GM12878 (cell line): ENCODE measurements at regions not wholly inside any gene's neighbourhood (a gene's known extent, or its start where the extent isn't known, plus 50 kb on each side); places are given as distances from the start of the nearest gene placed in this dataset.
"Not testable (repeated sequence)": the region's sequence is repeated elsewhere in the genome, so short reads cannot be mapped to it uniquely, and the experiment has no call there.

Experiments
- ATAC-seq: fragments of 200-7000 bp; cut with Tn5 transposase; 3 replicates; pipeline ENCODE4 v1.9.1; 2020; ENCODE audit warnings: mild to moderate bottlenecking, moderate library complexity
- BruUV-seq: library from RNA; stranded (reverse); fragments of 400-500 nt; replicated peaks from 2 replicates; lab custom pipeline; 2021; lab: Mats Ljungman, UMichigan
- CTCF ChIA-PET: fragments of 300-600 bp; sonication (Branson Sonifier 250); formaldehyde crosslinking; extraction: SDS; loops from one replicate; lab custom pipeline; 2021; ENCODE audit warnings: inconsistent platforms; lab: Yijun Ruan, JAX
- POLR2A ChIA-PET: fragments of 350-600 bp; formaldehyde crosslinking; extraction: SDS; loops from one replicate; lab custom pipeline; 2021; ENCODE audit warnings: inconsistent platforms; lab: Charles Lee
- RAD21 ChIA-PET: fragments of 300-600 bp; sonication (Branson Sonifier 250); formaldehyde crosslinking; loops from one replicate; lab custom pipeline; 2023; ENCODE audit warnings: antibody characterized with exemption; ENCODE audit not compliant: unreplicated experiment; lab: Charles Lee
- SMC1A ChIA-PET: fragments of 300-600 bp; sonication (Branson Sonifier 250); formaldehyde crosslinking; loops from one replicate; lab custom pipeline; 2023; ENCODE audit not compliant: unreplicated experiment, uncharacterized antibody; lab: Charles Lee
- DNase-seq: peaks from one replicate; pipeline ENCODE4 v3.0.0-alpha.2; 2011; ENCODE audit warnings: low read depth, low spot score
- FAIRE-seq: peaks from 3 replicates; lab custom pipeline; 2011; peaks lifted over from hg19 to GRCh38; lab: Jason Lieb, UNC
- H2AFZ ChIP-seq: 2 replicates; pipeline ENCODE4 v1.6.0; 2011; ENCODE audit warnings: low read depth, low read length, control low read depth; ENCODE audit not compliant: control insufficient read depth
- H3K27ac ChIP-seq: 2 replicates; pipeline ENCODE4 v1.5.1; 2011; ENCODE audit warnings: control low read depth; ENCODE audit not compliant: control insufficient read depth, insufficient read depth
- H3K27me3 ChIP-seq, 2 experiments: replicated peaks in 1 of 2; 2 replicates each; pipeline versions ENCODE4 v1.6.0 to v1.6.1; 2011; ENCODE audit warnings: low read length in 1 of 2; ENCODE audit not compliant: control insufficient read depth in 2 of 2, insufficient read depth in 2 of 2
- H3K36me3 ChIP-seq, 2 experiments: 2 replicates each; pipeline ENCODE4 v1.5.1; 2011; ENCODE audit warnings: low read length in 1 of 2; ENCODE audit not compliant: control insufficient read depth in 2 of 2, insufficient read depth in 2 of 2
- H3K4me1 ChIP-seq: 2 replicates; pipeline ENCODE4 v1.6.1; 2011; ENCODE audit warnings: mild to moderate bottlenecking, low read length, moderate library complexity, mixed read lengths; ENCODE audit not compliant: control insufficient read depth, insufficient read depth
- H3K4me2 ChIP-seq: 2 replicates; pipeline ENCODE4 v1.6.0; 2011; ENCODE audit warnings: control low read depth; ENCODE audit not compliant: control insufficient read depth, insufficient read depth
- H3K4me3 ChIP-seq: fragments of 200-600 bp; sonication (generic); 2 replicates; pipeline ENCODE4 v1.5.1; 2016
- H3K79me2 ChIP-seq: 2 replicates; pipeline ENCODE4 v1.6.0; 2011; ENCODE audit warnings: low read length; ENCODE audit not compliant: control insufficient read depth, insufficient read depth
- H3K9ac ChIP-seq: 2 replicates; pipeline ENCODE4 v1.8.0; 2011; ENCODE audit warnings: low read length, control low read depth, mixed read lengths; ENCODE audit not compliant: control insufficient read depth, insufficient read depth
- H3K9me3 ChIP-seq: replicated peaks from 3 replicates; pipeline ENCODE4 v1.5.1; 2011; ENCODE audit warnings: mild to moderate bottlenecking, low read length; ENCODE audit not compliant: control insufficient read depth, insufficient read depth
- H4K20me1 ChIP-seq: 2 replicates; pipeline ENCODE4 v1.6.0; 2011; ENCODE audit not compliant: control insufficient read depth, insufficient read depth
- BCL11A ChIP-seq: IDR thresholded peaks from 2 replicates; pipeline ENCODE4 v1.6.1; 2011; ENCODE audit warnings: low read depth, low read length
- BRCA1 ChIP-seq: IDR thresholded peaks from 2 replicates; pipeline ENCODE4 v1.6.1; 2011; ENCODE audit warnings: low read depth, low read length, improper control_type of control experiment
- FOS ChIP-seq: IDR thresholded peaks from 3 replicates; pipeline ENCODE4 v1.6.1; 2011; ENCODE audit warnings: borderline replicate concordance; ENCODE audit not compliant: insufficient read length; ENCODE audit errors: extremely low read depth
- KAT2A ChIP-seq: conservative IDR thresholded peaks from 2 replicates; pipeline ENCODE4 v1.6.1; 2011; ENCODE audit warnings: low read depth, low read length; ENCODE audit not compliant: control insufficient read depth
- NRF1 ChIP-seq: conservative IDR thresholded peaks from 2 replicates; pipeline ENCODE4 v1.6.1; 2011; ENCODE audit warnings: mild to moderate bottlenecking, low read depth, low read length, improper control_type of control experiment
- SIX5 ChIP-seq: IDR thresholded peaks from 2 replicates; pipeline ENCODE4 v1.6.1; 2011; ENCODE audit warnings: mild to moderate bottlenecking, low read depth, low read length, moderate library complexity; ENCODE audit not compliant: severe bottlenecking
- SREBF1 ChIP-seq: IDR thresholded peaks from 2 replicates; pipeline ENCODE4 v1.6.1; 2012; ENCODE audit warnings: mild to moderate bottlenecking, low read length
- TCF12 ChIP-seq: IDR thresholded peaks from 2 replicates; pipeline ENCODE4 v1.6.1; 2011; ENCODE audit warnings: low read depth, mild to moderate bottlenecking, low read length
- USF2 ChIP-seq: IDR thresholded peaks from 2 replicates; pipeline ENCODE4 v1.6.1; 2011; ENCODE audit warnings: low read depth, low read length, improper control_type of control experiment, borderline replicate concordance
- ZBED1 ChIP-seq: IDR thresholded peaks from 2 replicates; pipeline ENCODE4 v1.6.1; 2016; ENCODE audit warnings: borderline replicate concordance
- ZNF384 ChIP-seq: IDR thresholded peaks from 2 replicates; pipeline ENCODE4 v1.6.1; 2012; ENCODE audit warnings: low read depth, mild to moderate bottlenecking, low read length, improper control_type of control experiment, borderline replicate concordance
- WGBS: methylation state at CpG from one replicate; pipeline ENCODE4 v1.1.6; 2016; ENCODE audit warnings: low lambda C conversion rate; ENCODE audit not compliant: insufficient replicate concordance, insufficient coverage; ENCODE audit errors: missing lambda C conversion rate; 5-methylcytosine and 5-hydroxymethylcytosine counted together
- in situ Hi-C: fragments of 300-500 bp; cut with MboI; formaldehyde crosslinking; loops from 9 replicates; pipeline ENCODE4 v1.14.3; 2018; ENCODE audit warnings: mixed read lengths
- intact Hi-C: fragments of 100-400 bp; cut with micrococcal nuclease; formaldehyde crosslinking; loops from one replicate; pipeline ENCODE4 v1.14.2; 2022; ENCODE audit not compliant: unreplicated experiment

GRCh38 chr3:144502402-144502801, 530.8 kb downstream of the DIPK2A start:
- WGBS: 87% methylated on average over 4 of the region's 4 CpGs
- no peaks in the 10 kb centered on the region for H3K9me3 ChIP-seq
- SMC1A ChIA-PET: no interaction called here
- no peaks in the 10 kb centered on the region for H3K36me3 ChIP-seq
- RAD21 ChIA-PET: no interaction called here
- intact Hi-C loops: no loop called here
- H3K4me2 ChIP-seq: no peak overlapping the region
- DNase-seq (no peak), FAIRE-seq (no peak), ATAC-seq (no peak)
- H4K20me1 ChIP-seq: no peaks in the 10 kb centered on the region
- no TSS peak for BruUV-seq
- no peak overlapping the region for H3K27ac ChIP-seq
- no peak for TF ChIP-seq BCL11A
- no peak for TF ChIP-seq USF2
- TF ChIP-seq BRCA1: no peak
- no peak for TF ChIP-seq NRF1
- no peak for TF ChIP-seq TCF12
- no peak for TF ChIP-seq ZBED1
- no peak for TF ChIP-seq ZNF384
- no peak for TF ChIP-seq SREBF1
- TF ChIP-seq FOS: no peak
- no peak for TF ChIP-seq KAT2A
- no peak for TF ChIP-seq SIX5
- in situ Hi-C loops: no loop called here
- POLR2A ChIA-PET: no interaction called here
- H2AFZ ChIP-seq: no peak overlapping the region
- H3K79me2 ChIP-seq: no peaks in the 10 kb centered on the region
- H3K9ac ChIP-seq: no peak overlapping the region
- no peak overlapping the region for H3K4me3 ChIP-seq
- CTCF ChIA-PET: no interaction called here
- no peaks in the 10 kb centered on the region for H3K4me1 ChIP-seq
- H3K27me3 ChIP-seq: no peaks in the 10 kb centered on the region; a peak in 1 of 4 replicates

GRCh38 chr3:144506375-144506774, 534.8 kb downstream of the DIPK2A start:
- DNase-seq, BruUV-seq, POLR2A ChIA-PET, H3K4me2 ChIP-seq, H3K4me1 ChIP-seq, intact Hi-C loops, in situ Hi-C loops, H3K4me3 ChIP-seq, CTCF ChIA-PET, H2AFZ ChIP-seq, ATAC-seq, H3K36me3 ChIP-seq, H3K27ac ChIP-seq, SMC1A ChIA-PET, FAIRE-seq, H3K9me3 ChIP-seq, H3K27me3 ChIP-seq, H4K20me1 ChIP-seq, H3K79me2 ChIP-seq, RAD21 ChIA-PET, H3K9ac ChIP-seq: not testable (repeated sequence)
- WGBS: 15% methylated on average over 4 of the region's 4 CpGs
